HFFc6 (cell line): ENCODE measurements at regions not wholly inside any gene's neighbourhood (a gene's known extent, or its start where the extent isn't known, plus 50 kb on each side); places are given as distances from the start of the nearest gene placed in this dataset. TPM values are rescaled to one million over a fixed set of nuclear protein-coding genes. Genes with fewer than 3 reads are reported as not detected.
"Not testable (repeated sequence)": the region's sequence is repeated elsewhere in the genome, so short reads cannot be mapped to it uniquely, and the experiment has no call there.

Experiments
- DNase-seq: peaks from one replicate; pipeline ENCODE4 v3.0.0-alpha.2; 2018
- H3K27ac Mint-ChIP-seq: 2 replicates; pipeline ENCODE4 v1.8.0; 2020; ENCODE audit warnings: mild to moderate bottlenecking, mixed read lengths
- H3K27me3 Mint-ChIP-seq: 2 replicates; pipeline ENCODE4 v1.8.0; 2021; ENCODE audit warnings: mild to moderate bottlenecking, moderate library complexity, mixed read lengths; ENCODE audit not compliant: insufficient read depth
- H3K36me3 Mint-ChIP-seq: 2 replicates; pipeline ENCODE4 v1.8.0; 2021; ENCODE audit warnings: low read depth, mixed read lengths
- H3K4me1 Mint-ChIP-seq: 2 replicates; pipeline ENCODE4 v1.8.0; 2020; ENCODE audit warnings: low read depth, mixed read lengths
- H3K4me3 Mint-ChIP-seq: 2 replicates; pipeline ENCODE4 v1.8.0; 2020; ENCODE audit warnings: mild to moderate bottlenecking, moderate library complexity, mixed read lengths
- H3K9me3 Mint-ChIP-seq: 2 replicates; pipeline ENCODE4 v1.8.0; 2020; ENCODE audit warnings: mild to moderate bottlenecking, mixed read lengths
- microRNA-seq: library from miRNA; unstranded; fragments of <30 nt; microRNA quantifications from one replicate; pipeline ENCODE4, GENCODE V29; 2019

- H3K36me3 Mint-ChIP-seq, H3K27ac Mint-ChIP-seq, H3K4me1 Mint-ChIP-seq, H3K9me3 Mint-ChIP-seq, DNase-seq, H3K27me3 Mint-ChIP-seq, H3K4me3 Mint-ChIP-seq: not testable (repeated sequence)
Observed at GRCh38 chr21:8251701-8252100, 2269.7 kb upstream of the TPTE start.

- H3K27ac Mint-ChIP-seq, H3K4me3 Mint-ChIP-seq, H3K4me1 Mint-ChIP-seq, H3K27me3 Mint-ChIP-seq, H3K36me3 Mint-ChIP-seq, H3K9me3 Mint-ChIP-seq: not testable (repeated sequence)
- DNase-seq, result peak; percentile 0
Observed at GRCh38 chr21:8255094-8255493, 2266.3 kb upstream of the TPTE start.

GRCh38 chr21:8257083-8257799 lies 2264.1 kb upstream of the TPTE start:
- DNase-seq, result peak; percentile 16
- not testable (repeated sequence) for H3K27me3 Mint-ChIP-seq, H3K4me3 Mint-ChIP-seq, H3K27ac Mint-ChIP-seq, H3K36me3 Mint-ChIP-seq, H3K9me3 Mint-ChIP-seq, H3K4me1 Mint-ChIP-seq

DNA sequence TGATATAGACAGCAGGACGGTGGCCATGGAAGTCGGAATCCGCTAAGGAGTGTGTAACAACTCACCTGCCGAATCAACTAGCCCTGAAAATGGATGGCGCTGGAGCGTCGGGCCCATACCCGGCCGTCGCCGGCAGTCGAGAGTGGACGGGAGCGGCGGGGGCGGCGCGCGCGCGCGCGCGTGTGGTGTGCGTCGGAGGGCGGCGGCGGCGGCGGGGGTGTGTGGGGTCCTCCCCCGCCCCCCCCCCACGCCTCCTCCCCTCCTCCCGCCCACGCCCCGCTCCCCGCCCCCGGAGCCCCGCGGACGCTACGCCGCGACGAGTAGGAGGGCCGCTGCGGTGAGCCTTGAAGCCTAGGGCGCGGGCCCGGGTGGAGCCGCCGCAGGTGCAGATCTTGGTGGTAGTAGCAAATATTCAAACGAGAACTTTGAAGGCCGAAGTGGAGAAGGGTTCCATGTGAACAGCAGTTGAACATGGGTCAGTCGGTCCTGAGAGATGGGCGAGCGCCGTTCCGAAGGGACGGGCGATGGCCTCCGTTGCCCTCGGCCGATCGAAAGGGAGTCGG lies 2261.2 kb upstream of the TPTE start:
- not testable (repeated sequence) for H3K36me3 Mint-ChIP-seq, DNase-seq, H3K9me3 Mint-ChIP-seq, H3K4me3 Mint-ChIP-seq, H3K4me1 Mint-ChIP-seq, H3K27me3 Mint-ChIP-seq, H3K27ac Mint-ChIP-seq

Small RNAs in the stretch of these regions (microRNA-seq; reads per million reads assigned to microRNA genes)
- gene MIR3648-1 (not detected), gene MIR3687-1 (not detected), gene MIR6724-1 (not detected), gene MIR6724-2 (not detected)
